ENCODE measurements at regions not wholly inside any gene's neighbourhood (a gene's known extent, or its start where the extent isn't known, plus 50 kb on each side); places are given as distances from the start of the nearest gene placed in this dataset.

DNA sequence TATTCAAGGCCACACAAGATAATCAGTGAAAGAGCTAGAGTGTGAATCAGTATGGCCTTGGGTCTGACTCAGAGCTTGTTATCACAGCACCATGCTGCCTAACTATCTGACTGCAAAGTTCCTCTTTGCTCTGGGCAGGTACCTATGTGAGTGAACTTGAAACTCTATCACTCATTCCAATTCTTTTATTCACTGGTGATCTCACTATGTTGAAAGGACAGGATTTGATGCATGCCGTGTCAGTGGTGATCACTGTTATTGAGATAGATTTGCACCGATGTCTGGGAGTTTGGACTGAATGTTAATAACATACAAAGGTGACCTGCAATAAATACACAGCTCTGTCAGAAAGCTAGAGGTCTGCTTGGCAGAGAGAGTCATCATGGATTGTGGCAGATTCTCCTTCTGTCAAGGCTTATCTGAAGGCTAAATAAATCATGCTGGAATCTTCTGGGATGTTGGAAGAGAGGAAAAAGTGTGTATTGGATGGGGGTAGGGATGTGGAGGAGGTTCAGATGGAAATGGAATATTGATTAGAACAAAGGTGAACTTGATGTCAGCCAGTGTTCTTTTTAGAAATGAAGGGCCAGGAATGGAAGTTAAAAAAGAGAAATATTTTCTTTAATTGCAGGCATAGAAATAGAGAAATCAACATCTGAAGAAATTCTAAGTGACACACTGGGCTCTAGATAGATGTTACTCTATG lies 91.8 kb upstream of the TNC start:
- TF ChIP-seq ZNF12 (CRISPR knock-in tag; IDR thresholded peaks at IDR 0.05) (no peak), HCFC1 (IDR thresholded peaks at IDR 0.05; ENCODE audit: low read depth, low read length) (no peak), AHDC1 (CRISPR knock-in tag; IDR thresholded peaks at IDR 0.05; ENCODE audit: borderline replicate concordance) (no peak), ARNTL (CRISPR knock-in tag; IDR thresholded peaks at IDR 0.05) (no peak), ZNF589 (CRISPR knock-in tag; conservative IDR thresholded peaks at IDR 0.05) (no peak), EP300 (IDR thresholded peaks at IDR 0.05; ENCODE audit: low read depth in 2 of 2, low read length in 2 of 2) (no peak), EP300 (CRISPR knock-in tag; IDR thresholded peaks at IDR 0.05; ENCODE audit: borderline replicate concordance) (no peak), ZBTB8A (CRISPR knock-in tag; IDR thresholded peaks at IDR 0.05; ENCODE audit: borderline replicate concordance, low read depth) (no peak), ZNF350 (CRISPR knock-in tag; IDR thresholded peaks at IDR 0.05; ENCODE audit: borderline replicate concordance, low read depth) (no peak), CTCF (CRISPR knock-in tag; IDR thresholded peaks at IDR 0.05) (no peak)
- TF ChIP-seq, protein P1, sequence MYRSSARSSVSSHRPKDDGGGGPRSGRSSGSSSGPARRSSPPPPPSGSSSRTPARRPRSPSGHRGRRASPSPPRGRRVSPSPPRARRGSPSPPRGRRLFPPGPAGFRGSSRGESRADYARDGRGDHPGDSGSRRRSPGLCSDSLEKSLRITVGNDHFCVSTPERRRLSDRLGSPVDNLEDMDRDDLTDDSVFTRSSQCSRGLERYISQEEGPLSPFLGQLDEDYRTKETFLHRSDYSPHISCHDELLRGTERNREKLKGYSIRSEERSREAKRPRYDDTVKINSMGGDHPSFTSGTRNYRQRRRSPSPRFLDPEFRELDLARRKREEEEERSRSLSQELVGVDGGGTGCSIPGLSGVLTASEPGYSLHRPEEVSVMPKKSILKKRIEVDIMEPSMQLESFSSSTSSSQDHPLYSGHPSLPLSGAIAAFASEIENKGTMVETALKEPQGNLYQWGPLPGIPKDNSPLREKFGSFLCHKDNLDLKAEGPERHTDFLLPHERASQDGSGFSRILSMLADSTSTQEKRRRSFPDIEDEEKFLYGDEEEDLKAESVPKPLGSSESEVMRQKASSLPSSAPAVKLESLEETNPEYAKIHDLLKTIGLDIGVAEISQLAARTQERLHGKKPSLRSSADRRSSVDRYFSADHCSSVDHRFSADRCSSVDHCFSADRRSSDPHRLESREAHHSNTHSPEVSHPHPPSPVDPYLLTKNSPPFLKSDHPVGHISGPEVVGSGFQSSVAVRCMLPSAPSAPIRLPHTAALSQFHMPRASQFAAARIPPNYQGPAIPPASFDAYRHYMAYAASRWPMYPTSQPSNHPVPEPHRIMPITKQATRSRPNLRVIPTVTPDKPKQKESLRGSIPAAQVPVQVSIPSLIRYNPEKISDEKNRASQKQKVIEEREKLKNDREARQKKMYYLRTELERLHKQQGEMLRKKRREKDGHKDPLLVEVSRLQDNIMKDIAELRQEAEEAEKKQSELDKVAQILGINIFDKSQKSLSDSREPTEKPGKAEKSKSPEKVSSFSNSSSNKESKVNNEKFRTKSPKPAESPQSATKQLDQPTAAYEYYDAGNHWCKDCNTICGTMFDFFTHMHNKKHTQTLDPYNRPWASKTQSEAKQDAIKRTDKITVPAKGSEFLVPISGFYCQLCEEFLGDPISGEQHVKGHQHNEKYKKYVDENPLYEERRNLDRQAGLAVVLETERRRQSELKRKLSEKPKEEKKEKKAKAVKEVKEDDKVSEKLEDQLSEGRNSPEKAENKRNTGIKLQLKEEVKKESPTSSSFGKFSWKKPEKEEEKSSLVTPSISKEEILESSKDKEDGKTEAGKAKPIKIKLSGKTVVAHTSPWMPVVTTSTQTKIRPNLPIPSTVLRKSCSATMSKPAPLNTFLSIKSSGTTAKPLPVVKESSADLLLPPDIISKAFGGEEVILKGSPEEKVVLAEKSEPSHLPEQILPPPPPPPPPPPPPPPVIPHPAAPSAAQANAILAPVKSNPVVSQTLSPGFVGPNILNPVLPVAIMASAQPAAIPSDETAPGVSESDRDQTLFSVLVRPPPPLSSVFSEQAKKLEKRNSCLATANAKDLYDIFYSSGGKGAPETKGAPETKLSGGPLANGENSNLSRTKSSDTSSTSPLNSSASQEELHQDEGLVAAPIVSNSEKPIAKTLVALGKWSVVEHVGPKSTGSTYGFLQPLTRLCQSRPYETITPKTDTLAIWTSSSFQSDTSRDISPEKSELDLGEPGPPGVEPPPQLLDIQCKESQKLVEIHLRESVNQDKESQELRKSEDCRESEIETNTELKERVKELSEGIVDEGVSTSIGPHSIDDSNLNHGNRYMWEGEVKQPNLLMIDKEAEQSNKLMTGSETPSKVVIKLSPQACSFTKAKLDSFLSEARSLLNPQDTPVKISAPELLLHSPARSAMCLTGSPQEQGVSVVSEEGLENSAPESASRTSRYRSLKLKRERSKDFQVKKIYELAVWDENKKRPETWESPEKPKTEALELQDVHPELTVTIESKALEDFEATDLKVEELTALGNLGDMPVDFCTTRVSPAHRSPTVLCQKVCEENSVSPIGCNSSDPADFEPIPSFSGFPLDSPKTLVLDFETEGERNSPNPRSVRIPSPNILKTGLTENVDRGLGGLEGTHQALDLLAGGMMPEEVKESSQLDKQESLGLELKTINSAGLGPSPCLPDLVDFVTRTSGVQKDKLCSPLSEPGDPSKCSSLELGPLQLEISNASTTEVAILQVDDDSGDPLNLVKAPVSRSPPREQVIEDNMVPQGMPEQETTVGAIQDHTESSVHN (CRISPR knock-in tag; IDR thresholded peaks at IDR 0.05) = no peak
